ENCODE measurements at regions not wholly inside any gene's neighbourhood (a gene's known extent, or its start where the extent isn't known, plus 50 kb on each side); places are given as distances from the start of the nearest gene placed in this dataset.

- Histone ChIP-seq H3K27me3 (ENCODE audit: control insufficient read depth, insufficient read depth, low read length) (no peaks in the 10 kb centered on the region), H3K9me3 (ENCODE audit: control insufficient read depth, insufficient read depth, low read length) (peaks cover 7% of the 10 kb centered on the region), H3K27ac (ENCODE audit: low read depth, low read length) (no peak overlapping the region), H3K4me3 (ENCODE audit: low read depth, low read length) (no peak overlapping the region)
- DNase-seq (ENCODE audit: low read depth, low spot score) = no peak
- CTCF ChIA-PET = no interaction called here
- TF ChIP-seq CTCF (IDR thresholded peaks at IDR 0.05; ENCODE audit: low read depth, low read length) = 0 out of 2 replicates have a peak, but pooled peaks have one; percentile 19
- POLR2A ChIA-PET = no interaction called here
These were observed 534.6 kb upstream of the ATP11B start for GRCh38 chr3:182258538-182259177.

- no peak for TF ChIP-seq CTCF (IDR thresholded peaks at IDR 0.05; ENCODE audit: low read depth, low read length)
- ChIA-PET POLR2A (no interaction called here), CTCF (no interaction called here)
- no peak overlapping the region for H3K4me3 ChIP-seq (ENCODE audit: low read depth, low read length)
- no peak overlapping the region for H3K27ac ChIP-seq (ENCODE audit: low read depth, low read length)
- H3K27me3 ChIP-seq (ENCODE audit: control insufficient read depth, insufficient read depth, low read length) = no peaks in the 10 kb centered on the region
- peaks cover 7% of the 10 kb centered on the region for H3K9me3 ChIP-seq (ENCODE audit: control insufficient read depth, insufficient read depth, low read length)
- no peak for DNase-seq (ENCODE audit: low read depth, low spot score)
These were observed 533.7 kb upstream of the ATP11B start for GRCh38 chr3:182259579-182259978.

- DNase-seq (ENCODE audit: low read depth, low spot score) = no peak
- CTCF ChIA-PET = no interaction called here
- no peaks in the 10 kb centered on the region for H3K27me3 ChIP-seq (ENCODE audit: control insufficient read depth, insufficient read depth, low read length)
- no peak for TF ChIP-seq CTCF (IDR thresholded peaks at IDR 0.05; ENCODE audit: low read depth, low read length)
- no peak overlapping the region for H3K4me3 ChIP-seq (ENCODE audit: low read depth, low read length)
- POLR2A ChIA-PET = no interaction called here
- H3K27ac ChIP-seq (ENCODE audit: low read depth, low read length) = no peak overlapping the region
- peaks cover 7% of the 10 kb centered on the region for H3K9me3 ChIP-seq (ENCODE audit: control insufficient read depth, insufficient read depth, low read length)
These were observed 532.3 kb upstream of the ATP11B start for GRCh38 chr3:182261041-182261440.

GRCh38 chr3:182268711-182269110, 524.6 kb upstream of the ATP11B start:
- ChIA-PET POLR2A (no interaction called here), CTCF (no interaction called here)
- no peak for TF ChIP-seq CTCF (IDR thresholded peaks at IDR 0.05; ENCODE audit: low read depth, low read length)

GRCh38 chr3:182276512-182276911, 516.8 kb upstream of the ATP11B start:
- H3K27ac ChIP-seq (ENCODE audit: low read depth, low read length) = no peak overlapping the region
- no peak for TF ChIP-seq CTCF (IDR thresholded peaks at IDR 0.05; ENCODE audit: low read depth, low read length)
- CTCF ChIA-PET = no interaction called here
- DNase-seq (ENCODE audit: low read depth, low spot score) = no peak
- H3K9me3 ChIP-seq (ENCODE audit: control insufficient read depth, insufficient read depth, low read length) = peaks cover 13% of the 10 kb centered on the region
- POLR2A ChIA-PET = no interaction called here
- no peaks in the 10 kb centered on the region for H3K27me3 ChIP-seq (ENCODE audit: control insufficient read depth, insufficient read depth, low read length)
- no peak overlapping the region for H3K4me3 ChIP-seq (ENCODE audit: low read depth, low read length)

More at GRCh38 chr3:182268711-182269110, 524.6 kb upstream of the ATP11B start:
- DNase-seq (ENCODE audit: low read depth, low spot score) = no peak
- no peak overlapping the region for H3K4me3 ChIP-seq (ENCODE audit: low read depth, low read length)
- no peaks in the 10 kb centered on the region for H3K27me3 ChIP-seq (ENCODE audit: control insufficient read depth, insufficient read depth, low read length)
- peaks cover 7% of the 10 kb centered on the region; the same call in 1 of the 2 replicates for H3K9me3 ChIP-seq (ENCODE audit: control insufficient read depth, insufficient read depth, low read length)
- H3K27ac ChIP-seq (ENCODE audit: low read depth, low read length) = no peak overlapping the region
